Colonic mucosa (tissue), 4 donors: ENCODE measurements at regions not wholly inside any gene's neighbourhood (a gene's known extent, or its start where the extent isn't known, plus 50 kb on each side); places are given as distances from the start of the nearest gene placed in this dataset.

ENCODE experiments used
- DNase-seq: peaks from one replicate; pipeline ENCODE4 v3.0.0-alpha.2; 2020
- H3K27ac ChIP-seq: fragments of 200-600 bp; one replicate; pipeline ENCODE4 v1.8.0; 2021
- H3K27me3 ChIP-seq: fragments of 200-600 bp; one replicate; pipeline ENCODE4 v1.8.0; 2021
- H3K36me3 ChIP-seq: fragments of 200-600 bp; one replicate; pipeline ENCODE4 v1.8.0; 2021
- H3K4me1 ChIP-seq: fragments of 200-600 bp; one replicate; pipeline ENCODE4 v1.8.0; 2021; ENCODE audit warnings: mild to moderate bottlenecking
- H3K4me3 ChIP-seq: fragments of 200-600 bp; one replicate; pipeline ENCODE4 v1.8.0; 2021
- H3K9ac ChIP-seq, 2 donors: one replicate each; pipeline ENCODE4 v1.7.0; 2013; ENCODE audit warnings: control low read depth in 2 of 2, low read depth in 2 of 2, low read length in 2 of 2
- H3K9me3 ChIP-seq: fragments of 200-600 bp; one replicate; pipeline ENCODE4 v1.8.0; 2021
- CTCF ChIP-seq: fragments of 200-600 bp; IDR thresholded peaks from one replicate; pipeline ENCODE4 v1.8.0; 2022; ENCODE audit warnings: antibody characterized with exemption, mild to moderate bottlenecking
- intact Hi-C: fragments of 100-400 bp; cut with DNase I; formaldehyde crosslinking; loops from one replicate; pipeline ENCODE4 v1.14.1; 2022
- donor health status: healthy.
- donor health status: DM: no; HTN: no; CAD: no.
- donor health status: DM: no; HTN: no; CAD: no.

DNA sequence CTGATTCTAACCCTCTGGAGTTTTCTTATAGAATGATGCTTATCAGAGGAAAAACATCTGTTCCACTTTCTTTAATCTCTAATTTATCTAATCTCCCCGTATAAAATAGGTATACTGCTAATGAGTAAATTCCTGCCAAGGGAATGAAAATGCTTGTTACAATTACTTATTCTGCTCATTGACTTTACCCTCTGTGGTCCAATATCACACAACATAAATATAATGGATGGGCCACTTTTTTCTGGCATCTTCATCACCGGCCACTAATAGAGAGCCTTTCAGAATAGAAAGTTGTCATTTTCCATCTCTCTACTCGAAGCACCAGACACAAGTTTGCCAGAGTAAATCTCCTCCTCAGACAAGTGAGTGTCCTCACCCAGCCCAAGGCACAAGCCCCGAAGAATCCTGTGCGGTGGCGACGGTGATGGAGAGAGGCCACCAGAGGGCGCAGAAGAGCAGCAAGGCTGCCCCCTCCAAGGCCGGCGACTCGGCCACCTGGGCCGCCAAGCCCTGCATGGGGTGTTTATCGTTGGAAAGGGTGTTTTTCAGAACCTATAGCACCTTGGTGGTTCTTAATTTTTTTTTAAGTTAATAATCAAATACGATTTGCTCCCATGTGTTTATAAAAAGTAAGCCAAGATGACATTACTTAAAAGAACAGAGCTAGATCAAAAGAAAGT lies 212.9 kb upstream of the ARID1B start:
- H3K9me3 ChIP-seq, result no peaks in the 10 kb centered on the region
- TF ChIP-seq CTCF, result peak; percentile 93
- H3K4me1 ChIP-seq, result no peaks in the 10 kb centered on the region
- H3K27me3 ChIP-seq, result no peaks in the 10 kb centered on the region
- no peak overlapping the region for H3K9ac ChIP-seq
- no peak overlapping the region for H3K4me3 ChIP-seq
- intact Hi-C loops, result loop anchor here (5.0 to 10.0 kb wide), 3 partner anchors 98 to 621 kb away; no protein-coding TSS in a partner anchor
- no peak overlapping the region for H3K27ac ChIP-seq
- H3K36me3 ChIP-seq, result no peaks in the 10 kb centered on the region
- peak; percentile 79 for DNase-seq

GRCh38 chr6:156563714-156564113 lies 213.5 kb upstream of the ARID1B start:
- Histone ChIP-seq H3K27ac (no peak overlapping the region), H3K4me3 (no peak overlapping the region), H3K9ac (no peak overlapping the region), H3K27me3 (no peaks in the 10 kb centered on the region), H3K36me3 (no peaks in the 10 kb centered on the region), H3K4me1 (no peaks in the 10 kb centered on the region), H3K9me3 (no peaks in the 10 kb centered on the region)
- no peak for DNase-seq
- intact Hi-C loops, result loop anchor here (5.0 to 10.0 kb wide), 3 partner anchors 99 to 621 kb away; no protein-coding TSS in a partner anchor
- no peak for TF ChIP-seq CTCF

GRCh38 chr6:156562636-156563035 lies 214.5 kb upstream of the ARID1B start:
- DNase-seq, result no peak

GRCh38 chr6:156562019-156562418 lies 215.2 kb upstream of the ARID1B start:
- Histone ChIP-seq H3K27ac (no peak overlapping the region), H3K36me3 (no peaks in the 10 kb centered on the region), H3K27me3 (no peaks in the 10 kb centered on the region), H3K9me3 (no peaks in the 10 kb centered on the region), H3K4me3 (no peak overlapping the region), H3K4me1 (no peaks in the 10 kb centered on the region), H3K9ac (no peak overlapping the region)
- no peak for DNase-seq
- intact Hi-C loops, result loop anchor here (5.0 to 10.0 kb wide), 3 partner anchors 100 to 623 kb away; no protein-coding TSS in a partner anchor
- TF ChIP-seq CTCF, result no peak

More at GRCh38 chr6:156562636-156563035, 214.5 kb upstream of the ARID1B start:
- H3K9ac ChIP-seq, result no peak overlapping the region
- intact Hi-C loops, result loop anchor here (5.0 to 10.0 kb wide), 3 partner anchors 100 to 622 kb away; no protein-coding TSS in a partner anchor
- no peak overlapping the region for H3K27ac ChIP-seq
- H3K4me1 ChIP-seq, result no peaks in the 10 kb centered on the region
- no peaks in the 10 kb centered on the region for H3K9me3 ChIP-seq
- no peaks in the 10 kb centered on the region for H3K27me3 ChIP-seq
- no peak for TF ChIP-seq CTCF
- no peak overlapping the region for H3K4me3 ChIP-seq
- no peaks in the 10 kb centered on the region for H3K36me3 ChIP-seq

DNA sequence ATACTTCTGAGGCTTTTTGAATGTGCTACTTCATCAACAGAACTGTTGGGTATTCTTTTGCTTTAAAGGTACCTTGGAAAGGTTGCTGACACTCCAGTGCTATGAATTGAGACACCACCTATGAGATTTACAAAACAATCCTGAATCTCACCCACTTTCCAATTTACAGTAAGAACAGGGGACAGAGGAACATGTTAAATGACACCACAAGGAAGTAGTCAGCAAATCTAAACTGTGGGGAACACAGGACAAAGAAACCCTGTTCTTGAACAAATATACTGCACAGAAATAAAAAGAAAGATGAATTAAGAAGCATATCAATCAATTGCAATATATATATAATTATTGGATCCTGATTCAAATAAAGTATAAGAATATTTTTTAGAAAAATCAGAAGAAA lies 216.7 kb upstream of the ARID1B start:
- intact Hi-C loops, result loop anchor here (5.0 to 10.0 kb wide), 3 partner anchors 102 to 624 kb away; no protein-coding TSS in a partner anchor
- H3K27me3 ChIP-seq, result no peaks in the 10 kb centered on the region
- H3K9me3 ChIP-seq, result no peaks in the 10 kb centered on the region
- no peak overlapping the region for H3K9ac ChIP-seq
- DNase-seq, result no peak
- H3K4me3 ChIP-seq, result no peak overlapping the region
- no peaks in the 10 kb centered on the region for H3K4me1 ChIP-seq
- H3K27ac ChIP-seq, result no peak overlapping the region
- TF ChIP-seq CTCF, result no peak
- H3K36me3 ChIP-seq, result no peaks in the 10 kb centered on the region
